ENCODE measurements at regions not wholly inside any gene's neighbourhood (a gene's known extent, or its start where the extent isn't known, plus 50 kb on each side); places are given as distances from the start of the nearest gene placed in this dataset.

DNA sequence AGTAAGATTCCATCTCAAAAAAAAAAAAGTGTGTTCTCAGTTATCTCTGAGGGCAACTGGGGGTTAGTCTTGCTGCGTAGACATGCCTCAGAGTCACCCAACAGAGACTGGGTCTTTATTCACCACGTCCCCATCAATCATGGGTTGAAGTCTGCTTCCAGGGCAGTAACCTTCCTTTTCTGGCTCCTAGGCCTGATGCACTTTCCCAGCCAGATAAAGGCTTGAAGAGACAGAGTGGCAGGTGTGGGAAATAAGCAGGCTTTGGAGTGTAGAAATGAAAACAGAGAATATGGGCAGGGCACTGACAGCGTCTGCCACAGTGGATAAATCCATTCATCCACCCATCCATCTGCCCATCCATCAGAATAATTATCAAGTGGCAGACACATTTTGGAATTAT, 134.1 kb upstream of the LGALSL start:
- no peak for ATAC-seq
- TF ChIP-seq CSRNP3 (CRISPR knock-in tag; IDR thresholded peaks at IDR 0.05) (no peak), CSDC2 (CRISPR knock-in tag; IDR thresholded peaks at IDR 0.05) (no peak), ARNTL (CRISPR knock-in tag; IDR thresholded peaks at IDR 0.05; ENCODE audit: borderline replicate concordance, low read depth) (no peak), ZNF565 (CRISPR knock-in tag; conservative IDR thresholded peaks at IDR 0.05; ENCODE audit: low read depth) (no peak), OSR1 (CRISPR knock-in tag; IDR thresholded peaks at IDR 0.05) (no peak), ZNF8 (CRISPR knock-in tag; IDR thresholded peaks at IDR 0.05) (no peak), ISL1 (CRISPR knock-in tag; IDR thresholded peaks at IDR 0.05) (no peak), ZC3H10 (CRISPR knock-in tag; IDR thresholded peaks at IDR 0.05) (no peak), TOX (CRISPR knock-in tag; IDR thresholded peaks at IDR 0.05; ENCODE audit: borderline replicate concordance) (no peak), RARB (CRISPR knock-in tag; IDR thresholded peaks at IDR 0.05) (no peak), ZFP3 (CRISPR knock-in tag; IDR thresholded peaks at IDR 0.05) (no peak), ZFP30 (CRISPR knock-in tag; IDR thresholded peaks at IDR 0.05) (no peak), ZNF70 (CRISPR knock-in tag; IDR thresholded peaks at IDR 0.05) (no peak)
- TF ChIP-seq, protein P1, sequence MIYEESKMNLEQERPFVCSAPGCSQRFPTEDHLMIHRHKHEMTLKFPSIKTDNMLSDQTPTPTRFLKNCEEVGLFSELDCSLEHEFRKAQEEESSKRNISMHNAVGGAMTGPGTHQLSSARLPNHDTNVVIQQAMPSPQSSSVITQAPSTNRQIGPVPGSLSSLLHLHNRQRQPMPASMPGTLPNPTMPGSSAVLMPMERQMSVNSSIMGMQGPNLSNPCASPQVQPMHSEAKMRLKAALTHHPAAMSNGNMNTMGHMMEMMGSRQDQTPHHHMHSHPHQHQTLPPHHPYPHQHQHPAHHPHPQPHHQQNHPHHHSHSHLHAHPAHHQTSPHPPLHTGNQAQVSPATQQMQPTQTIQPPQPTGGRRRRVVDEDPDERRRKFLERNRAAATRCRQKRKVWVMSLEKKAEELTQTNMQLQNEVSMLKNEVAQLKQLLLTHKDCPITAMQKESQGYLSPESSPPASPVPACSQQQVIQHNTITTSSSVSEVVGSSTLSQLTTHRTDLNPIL (CRISPR knock-in tag; IDR thresholded peaks at IDR 0.05; ENCODE audit: low read depth): no peak
- TF ChIP-seq, protein P2, sequence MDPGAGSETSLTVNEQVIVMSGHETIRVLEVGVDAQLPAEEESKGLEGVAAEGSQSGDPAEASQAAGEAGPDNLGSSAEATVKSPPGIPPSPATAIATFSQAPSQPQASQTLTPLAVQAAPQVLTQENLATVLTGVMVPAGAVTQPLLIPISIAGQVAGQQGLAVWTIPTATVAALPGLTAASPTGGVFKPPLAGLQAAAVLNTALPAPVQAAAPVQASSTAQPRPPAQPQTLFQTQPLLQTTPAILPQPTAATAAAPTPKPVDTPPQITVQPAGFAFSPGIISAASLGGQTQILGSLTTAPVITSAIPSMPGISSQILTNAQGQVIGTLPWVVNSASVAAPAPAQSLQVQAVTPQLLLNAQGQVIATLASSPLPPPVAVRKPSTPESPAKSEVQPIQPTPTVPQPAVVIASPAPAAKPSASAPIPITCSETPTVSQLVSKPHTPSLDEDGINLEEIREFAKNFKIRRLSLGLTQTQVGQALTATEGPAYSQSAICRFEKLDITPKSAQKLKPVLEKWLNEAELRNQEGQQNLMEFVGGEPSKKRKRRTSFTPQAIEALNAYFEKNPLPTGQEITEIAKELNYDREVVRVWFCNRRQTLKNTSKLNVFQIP (CRISPR knock-in tag; IDR thresholded peaks at IDR 0.05; ENCODE audit: borderline replicate concordance, low read depth): no peak
- TF ChIP-seq, protein P3, sequence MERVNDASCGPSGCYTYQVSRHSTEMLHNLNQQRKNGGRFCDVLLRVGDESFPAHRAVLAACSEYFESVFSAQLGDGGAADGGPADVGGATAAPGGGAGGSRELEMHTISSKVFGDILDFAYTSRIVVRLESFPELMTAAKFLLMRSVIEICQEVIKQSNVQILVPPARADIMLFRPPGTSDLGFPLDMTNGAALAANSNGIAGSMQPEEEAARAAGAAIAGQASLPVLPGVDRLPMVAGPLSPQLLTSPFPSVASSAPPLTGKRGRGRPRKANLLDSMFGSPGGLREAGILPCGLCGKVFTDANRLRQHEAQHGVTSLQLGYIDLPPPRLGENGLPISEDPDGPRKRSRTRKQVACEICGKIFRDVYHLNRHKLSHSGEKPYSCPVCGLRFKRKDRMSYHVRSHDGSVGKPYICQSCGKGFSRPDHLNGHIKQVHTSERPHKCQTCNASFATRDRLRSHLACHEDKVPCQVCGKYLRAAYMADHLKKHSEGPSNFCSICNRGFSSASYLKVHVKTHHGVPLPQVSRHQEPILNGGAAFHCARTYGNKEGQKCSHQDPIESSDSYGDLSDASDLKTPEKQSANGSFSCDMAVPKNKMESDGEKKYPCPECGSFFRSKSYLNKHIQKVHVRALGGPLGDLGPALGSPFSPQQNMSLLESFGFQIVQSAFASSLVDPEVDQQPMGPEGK (CRISPR knock-in tag; IDR thresholded peaks at IDR 0.05; ENCODE audit: borderline replicate concordance): no peak
- TF ChIP-seq, protein P4, sequence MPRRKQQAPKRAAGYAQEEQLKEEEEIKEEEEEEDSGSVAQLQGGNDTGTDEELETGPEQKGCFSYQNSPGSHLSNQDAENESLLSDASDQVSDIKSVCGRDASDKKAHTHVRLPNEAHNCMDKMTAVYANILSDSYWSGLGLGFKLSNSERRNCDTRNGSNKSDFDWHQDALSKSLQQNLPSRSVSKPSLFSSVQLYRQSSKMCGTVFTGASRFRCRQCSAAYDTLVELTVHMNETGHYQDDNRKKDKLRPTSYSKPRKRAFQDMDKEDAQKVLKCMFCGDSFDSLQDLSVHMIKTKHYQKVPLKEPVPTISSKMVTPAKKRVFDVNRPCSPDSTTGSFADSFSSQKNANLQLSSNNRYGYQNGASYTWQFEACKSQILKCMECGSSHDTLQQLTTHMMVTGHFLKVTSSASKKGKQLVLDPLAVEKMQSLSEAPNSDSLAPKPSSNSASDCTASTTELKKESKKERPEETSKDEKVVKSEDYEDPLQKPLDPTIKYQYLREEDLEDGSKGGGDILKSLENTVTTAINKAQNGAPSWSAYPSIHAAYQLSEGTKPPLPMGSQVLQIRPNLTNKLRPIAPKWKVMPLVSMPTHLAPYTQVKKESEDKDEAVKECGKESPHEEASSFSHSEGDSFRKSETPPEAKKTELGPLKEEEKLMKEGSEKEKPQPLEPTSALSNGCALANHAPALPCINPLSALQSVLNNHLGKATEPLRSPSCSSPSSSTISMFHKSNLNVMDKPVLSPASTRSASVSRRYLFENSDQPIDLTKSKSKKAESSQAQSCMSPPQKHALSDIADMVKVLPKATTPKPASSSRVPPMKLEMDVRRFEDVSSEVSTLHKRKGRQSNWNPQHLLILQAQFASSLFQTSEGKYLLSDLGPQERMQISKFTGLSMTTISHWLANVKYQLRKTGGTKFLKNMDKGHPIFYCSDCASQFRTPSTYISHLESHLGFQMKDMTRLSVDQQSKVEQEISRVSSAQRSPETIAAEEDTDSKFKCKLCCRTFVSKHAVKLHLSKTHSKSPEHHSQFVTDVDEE (CRISPR knock-in tag; IDR thresholded peaks at IDR 0.05): no peak

DNA sequence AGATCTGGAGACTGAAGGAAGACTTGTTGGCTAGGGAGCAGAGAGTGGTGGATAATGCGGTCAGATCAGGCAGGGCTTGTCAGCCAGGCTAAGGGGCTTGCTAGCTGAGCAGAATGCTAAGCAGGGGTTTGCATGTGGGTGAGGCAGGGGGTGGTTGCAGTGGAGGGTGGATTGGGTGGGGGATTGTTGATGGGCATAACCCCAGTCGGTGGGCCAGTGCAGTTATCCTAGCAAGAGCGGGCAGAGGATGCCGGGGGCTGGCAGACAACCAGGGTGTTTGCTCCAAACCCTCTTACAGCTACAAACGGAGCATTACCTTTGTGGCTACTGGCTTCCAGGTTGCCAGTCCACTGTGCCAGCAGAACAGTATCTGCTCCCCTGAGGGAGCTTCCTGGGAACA, 131.5 kb upstream of the LGALSL start:
- TF ChIP-seq CSRNP3 (CRISPR knock-in tag; IDR thresholded peaks at IDR 0.05): no peak
- TF ChIP-seq ZC3H10 (CRISPR knock-in tag; IDR thresholded peaks at IDR 0.05): no peak
- no peak for TF ChIP-seq ZFP30 (CRISPR knock-in tag; IDR thresholded peaks at IDR 0.05)
- no peak for TF ChIP-seq RARB (CRISPR knock-in tag; IDR thresholded peaks at IDR 0.05)
- TF ChIP-seq, protein P4 (CRISPR knock-in tag; IDR thresholded peaks at IDR 0.05): no peak
- TF ChIP-seq, protein P2 (CRISPR knock-in tag; IDR thresholded peaks at IDR 0.05; ENCODE audit: borderline replicate concordance, low read depth): no peak
- no peak for TF ChIP-seq TOX (CRISPR knock-in tag; IDR thresholded peaks at IDR 0.05; ENCODE audit: borderline replicate concordance)

More for the DNA sequence above, 131.5 kb upstream of the LGALSL start:
- no peak for ATAC-seq

All from SK-N-SH treated with all-trans-retinoic acid at 6 μM for 48 hours (cell line).